ENCODE measurements at regions not wholly inside any gene's neighbourhood (a gene's known extent, or its start where the extent isn't known, plus 50 kb on each side); places are given as distances from the start of the nearest gene placed in this dataset.

GRCh38 chr5:164373876-164374275 is 868.5 kb downstream of the MAT2B start:
- Histone ChIP-seq H3K27ac (ENCODE audit: low read depth, low read length) (no peak overlapping the region), H3K79me2 (ENCODE audit: insufficient read depth, low read length) (no peaks in the 10 kb centered on the region), H3K9me3 (ENCODE audit: low read depth, low read length) (no peaks in the 10 kb centered on the region), H2AFZ (ENCODE audit: low read length) (no peak overlapping the region), H3K27me3 (ENCODE audit: insufficient read depth, low read length) (no peaks in the 10 kb centered on the region), H4K20me1 (ENCODE audit: insufficient read depth, low read length) (no peaks in the 10 kb centered on the region), H3K4me1 (ENCODE audit: insufficient read depth, low read length) (no peaks in the 10 kb centered on the region), H3K4me2 (ENCODE audit: insufficient read depth, low read length) (no peak overlapping the region), H3K36me3 (ENCODE audit: insufficient read depth, low read length) (no peaks in the 10 kb centered on the region), H3K4me3 (ENCODE audit: insufficient read depth, low read length) (no peak overlapping the region)
- no peak for TF ChIP-seq CTCF (IDR thresholded peaks at IDR 0.05; ENCODE audit: extremely low read depth, low read depth, low read length)
- DNase-seq (ENCODE audit: insufficient read length, low spot score, missing footprints): no peak

- Histone ChIP-seq H3K4me2 (ENCODE audit: insufficient read depth, low read length) (no peak overlapping the region), H3K4me3 (ENCODE audit: insufficient read depth, low read length) (no peak overlapping the region), H4K20me1 (ENCODE audit: insufficient read depth, low read length) (no peaks in the 10 kb centered on the region), H3K36me3 (ENCODE audit: insufficient read depth, low read length) (no peaks in the 10 kb centered on the region), H3K4me1 (ENCODE audit: insufficient read depth, low read length) (no peaks in the 10 kb centered on the region), H3K27ac (ENCODE audit: low read depth, low read length) (no peak overlapping the region), H3K79me2 (ENCODE audit: insufficient read depth, low read length) (no peaks in the 10 kb centered on the region), H2AFZ (ENCODE audit: low read length) (no peak overlapping the region), H3K27me3 (ENCODE audit: insufficient read depth, low read length) (no peaks in the 10 kb centered on the region), H3K9me3 (ENCODE audit: low read depth, low read length) (no peaks in the 10 kb centered on the region)
- no peak for TF ChIP-seq CTCF (IDR thresholded peaks at IDR 0.05; ENCODE audit: extremely low read depth, low read depth, low read length)
- no peak for DNase-seq (ENCODE audit: insufficient read length, low spot score, missing footprints)
Measured at GRCh38 chr5:164375051-164375450, 869.6 kb downstream of the MAT2B start.

- DNase-seq (ENCODE audit: insufficient read length, low spot score, missing footprints): no peak
- Histone ChIP-seq H3K36me3 (ENCODE audit: insufficient read depth, low read length) (no peaks in the 10 kb centered on the region), H3K27me3 (ENCODE audit: insufficient read depth, low read length) (no peaks in the 10 kb centered on the region), H3K79me2 (ENCODE audit: insufficient read depth, low read length) (no peaks in the 10 kb centered on the region), H3K9me3 (ENCODE audit: low read depth, low read length) (no peaks in the 10 kb centered on the region), H3K4me1 (ENCODE audit: insufficient read depth, low read length) (no peaks in the 10 kb centered on the region), H4K20me1 (ENCODE audit: insufficient read depth, low read length) (no peaks in the 10 kb centered on the region), H3K4me2 (ENCODE audit: insufficient read depth, low read length) (no peak overlapping the region), H3K27ac (ENCODE audit: low read depth, low read length) (no peak overlapping the region), H3K4me3 (ENCODE audit: insufficient read depth, low read length) (no peak overlapping the region), H2AFZ (ENCODE audit: low read length) (no peak overlapping the region)
- TF ChIP-seq CTCF (IDR thresholded peaks at IDR 0.05; ENCODE audit: extremely low read depth, low read depth, low read length): no peak
Measured at GRCh38 chr5:164376843-164377242, 871.4 kb downstream of the MAT2B start.

- Histone ChIP-seq H3K79me2 (ENCODE audit: insufficient read depth, low read length) (no peaks in the 10 kb centered on the region), H3K9me3 (ENCODE audit: low read depth, low read length) (no peaks in the 10 kb centered on the region), H3K36me3 (ENCODE audit: insufficient read depth, low read length) (no peaks in the 10 kb centered on the region), H3K27ac (ENCODE audit: low read depth, low read length) (no peak overlapping the region), H3K4me3 (ENCODE audit: insufficient read depth, low read length) (no peak overlapping the region), H3K4me2 (ENCODE audit: insufficient read depth, low read length) (no peak overlapping the region), H3K4me1 (ENCODE audit: insufficient read depth, low read length) (no peaks in the 10 kb centered on the region), H2AFZ (ENCODE audit: low read length) (no peak overlapping the region), H4K20me1 (ENCODE audit: insufficient read depth, low read length) (no peaks in the 10 kb centered on the region), H3K27me3 (ENCODE audit: insufficient read depth, low read length) (no peaks in the 10 kb centered on the region)
- DNase-seq (ENCODE audit: insufficient read length, low spot score, missing footprints): no peak
- no peak for TF ChIP-seq CTCF (IDR thresholded peaks at IDR 0.05; ENCODE audit: extremely low read depth, low read depth, low read length)
Measured at GRCh38 chr5:164377746-164378145, 872.3 kb downstream of the MAT2B start.
